Suprapubic skin (tissue), 4 donors: ENCODE measurements at regions not wholly inside any gene's neighbourhood (a gene's known extent, or its start where the extent isn't known, plus 50 kb on each side); places are given as distances from the start of the nearest gene placed in this dataset.

Experiments
- DNase-seq, 2 donors: peaks; one replicate each; pipeline ENCODE4 v3.0.0-alpha.2; 2019; ENCODE audit warnings: low spot score in 2 of 2
- H3K27ac ChIP-seq: fragments of 200-600 bp; sonication (generic); one replicate; pipeline ENCODE4 v1.5.1; 2019
- H3K27me3 ChIP-seq: fragments of 200-600 bp; sonication (generic); one replicate; pipeline ENCODE4 v1.5.1; 2019
- H3K36me3 ChIP-seq: fragments of 200-600 bp; sonication (generic); one replicate; pipeline ENCODE4 v1.5.1; 2019
- H3K4me1 ChIP-seq: fragments of 200-600 bp; sonication (generic); one replicate; pipeline ENCODE4 v1.5.1; 2019
- H3K4me3 ChIP-seq: fragments of 200-600 bp; sonication (generic); one replicate; pipeline ENCODE4 v1.5.1; 2019; ENCODE audit warnings: mild to moderate bottlenecking
- H3K9me3 ChIP-seq: fragments of 200-600 bp; sonication (generic); one replicate; pipeline ENCODE4 v1.5.1; 2019
- EP300 ChIP-seq: sonication (generic); formaldehyde crosslinking; IDR thresholded peaks from one replicate; pipeline ENCODE4 v1.6.1; 2017; ENCODE audit warnings: antibody characterized with exemption
- POLR2A ChIP-seq, 2 donors: fragments of 450-650 bp; IDR thresholded peaks; one replicate each; pipeline ENCODE4 v1.6.1; 2017; ENCODE audit warnings: antibody characterized with exemption in 2 of 2, mild to moderate bottlenecking in 2 of 2, moderate library complexity in 2 of 2
- POLR2AphosphoS5 ChIP-seq, 3 donors: sonication (generic); formaldehyde crosslinking; IDR thresholded peaks; one replicate each; pipeline ENCODE4 v1.6.1; 2017; ENCODE audit warnings: antibody characterized with exemption in 3 of 3
- WGBS: methylation state at CpG from one replicate; pipeline ENCODE4 v1.1.5; 2018; 5-methylcytosine and 5-hydroxymethylcytosine counted together
- TF ChIP-seq, protein P1 (sequence below), 2 donors: fragments of 200-600 bp in 1 of 2; fragments of 450-650 bp in 1 of 2; sonication (generic) in 1 of 2; IDR thresholded peaks; one replicate each; pipeline ENCODE4 v1.5.1; 2016 to 2019; ENCODE audit warnings: antibody characterized with exemption in 2 of 2, mild to moderate bottlenecking in 1 of 2, moderate library complexity in 1 of 2

GRCh38 chr2:128607911-128608506 is 289.3 kb upstream of the HS6ST1 start:
- DNase-seq, result peak; percentile 52 to 72
- no peaks in the 10 kb centered on the region for H3K36me3 ChIP-seq
- H3K4me1 ChIP-seq, result peaks cover 9% of the 10 kb centered on the region
- H3K27me3 ChIP-seq, result no peaks in the 10 kb centered on the region
- no peak overlapping the region for H3K27ac ChIP-seq
- WGBS, result 35% methylated on average over 12 of the region's 23 CpGs
- peak overlapping the region; percentile 2 for H3K4me3 ChIP-seq
- TF ChIP-seq, protein P1, sequence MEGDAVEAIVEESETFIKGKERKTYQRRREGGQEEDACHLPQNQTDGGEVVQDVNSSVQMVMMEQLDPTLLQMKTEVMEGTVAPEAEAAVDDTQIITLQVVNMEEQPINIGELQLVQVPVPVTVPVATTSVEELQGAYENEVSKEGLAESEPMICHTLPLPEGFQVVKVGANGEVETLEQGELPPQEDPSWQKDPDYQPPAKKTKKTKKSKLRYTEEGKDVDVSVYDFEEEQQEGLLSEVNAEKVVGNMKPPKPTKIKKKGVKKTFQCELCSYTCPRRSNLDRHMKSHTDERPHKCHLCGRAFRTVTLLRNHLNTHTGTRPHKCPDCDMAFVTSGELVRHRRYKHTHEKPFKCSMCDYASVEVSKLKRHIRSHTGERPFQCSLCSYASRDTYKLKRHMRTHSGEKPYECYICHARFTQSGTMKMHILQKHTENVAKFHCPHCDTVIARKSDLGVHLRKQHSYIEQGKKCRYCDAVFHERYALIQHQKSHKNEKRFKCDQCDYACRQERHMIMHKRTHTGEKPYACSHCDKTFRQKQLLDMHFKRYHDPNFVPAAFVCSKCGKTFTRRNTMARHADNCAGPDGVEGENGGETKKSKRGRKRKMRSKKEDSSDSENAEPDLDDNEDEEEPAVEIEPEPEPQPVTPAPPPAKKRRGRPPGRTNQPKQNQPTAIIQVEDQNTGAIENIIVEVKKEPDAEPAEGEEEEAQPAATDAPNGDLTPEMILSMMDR (IDR thresholded peaks at IDR 0.05), result no peak
- no peak for TF ChIP-seq EP300
- no peak for TF ChIP-seq POLR2A (IDR thresholded peaks at IDR 0.05)
- TF ChIP-seq POLR2AphosphoS5 (IDR thresholded peaks at IDR 0.05), result no peak
- no peaks in the 10 kb centered on the region for H3K9me3 ChIP-seq

DNA sequence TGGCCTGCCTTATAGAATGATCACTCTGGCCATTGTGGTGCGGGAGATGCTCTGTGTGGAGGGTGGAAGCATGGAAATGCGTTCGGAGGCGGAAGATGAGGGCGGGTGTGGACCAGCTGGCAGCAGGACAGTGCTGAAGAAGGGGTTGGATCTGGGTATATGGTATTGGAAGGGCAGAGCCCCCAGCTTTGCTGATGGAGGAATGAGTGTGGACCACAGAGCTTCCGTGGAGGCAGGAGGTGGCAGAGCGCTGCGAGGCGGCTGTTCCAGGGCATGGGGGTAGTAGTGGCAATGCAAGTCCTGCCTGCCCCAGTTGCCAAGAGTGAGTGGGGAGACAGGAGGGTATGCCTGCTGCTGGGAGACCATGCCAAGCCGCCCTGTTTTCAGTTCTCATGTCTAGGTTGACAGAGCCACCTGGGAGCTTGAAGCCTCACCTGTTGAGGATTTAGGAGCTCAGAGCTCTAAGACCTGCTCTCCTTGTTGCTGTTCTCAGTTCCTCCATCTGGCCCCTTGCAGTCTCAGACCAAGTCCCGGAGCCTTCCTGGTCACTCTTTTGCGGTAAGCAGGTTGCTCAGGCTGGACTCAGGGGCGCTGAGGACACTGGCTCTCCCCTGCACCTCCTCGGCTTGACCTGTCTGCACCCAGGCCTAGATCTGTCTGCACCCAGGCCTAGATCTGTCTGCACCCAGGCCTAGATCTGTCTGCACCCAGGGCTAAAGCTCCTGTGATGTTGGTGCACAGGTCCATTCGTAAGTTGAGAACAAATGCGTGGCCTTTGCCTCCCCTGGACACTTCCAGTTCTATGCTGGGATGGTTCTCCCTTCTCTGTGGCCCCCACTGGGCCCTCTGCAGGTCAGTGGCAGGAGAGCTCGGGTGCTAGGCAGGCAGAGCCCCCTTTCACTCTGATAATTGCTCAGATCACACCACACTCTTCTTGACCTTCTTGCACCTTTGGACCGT is 290.5 kb upstream of the HS6ST1 start:
- H3K27me3 ChIP-seq, result no peaks in the 10 kb centered on the region
- no peak overlapping the region for H3K27ac ChIP-seq
- TF ChIP-seq EP300 (no peak), POLR2AphosphoS5 (IDR thresholded peaks at IDR 0.05) (no peak), POLR2A (IDR thresholded peaks at IDR 0.05) (no peak)
- TF ChIP-seq, protein P1 (IDR thresholded peaks at IDR 0.05), result no peak
- peak; percentile 32 to 66 for DNase-seq
- H3K9me3 ChIP-seq, result no peaks in the 10 kb centered on the region
- 98% methylated on average over 17 of the region's 18 CpGs for WGBS
- no peak overlapping the region for H3K4me3 ChIP-seq
- peaks cover 9% of the 10 kb centered on the region for H3K4me1 ChIP-seq
- H3K36me3 ChIP-seq, result no peaks in the 10 kb centered on the region

DNA sequence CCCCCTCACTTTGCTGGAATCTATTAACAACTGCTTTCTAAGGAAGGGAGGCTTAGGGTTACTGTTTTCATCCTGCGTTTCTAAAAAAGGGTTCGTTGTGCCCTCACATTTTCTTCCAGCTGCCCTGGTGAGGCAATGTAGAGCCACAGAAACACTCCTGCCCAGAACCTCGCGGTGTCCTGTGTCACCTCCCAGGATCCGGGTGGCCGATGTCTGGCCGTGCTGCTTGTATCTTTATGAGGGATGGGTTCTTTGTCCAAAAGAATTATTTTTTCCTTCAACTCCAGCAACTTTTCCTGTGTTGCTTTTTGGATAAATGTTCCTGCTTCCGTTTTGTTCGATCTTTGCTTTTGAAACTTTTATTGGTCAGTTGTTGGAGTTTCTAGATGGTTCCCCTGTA is 291.8 kb upstream of the HS6ST1 start:
- no peak for TF ChIP-seq POLR2AphosphoS5 (IDR thresholded peaks at IDR 0.05)
- TF ChIP-seq, protein P1 (IDR thresholded peaks at IDR 0.05), result no peak
- Histone ChIP-seq H3K4me1 (peaks cover 9% of the 10 kb centered on the region), H3K27me3 (no peaks in the 10 kb centered on the region), H3K4me3 (no peak overlapping the region), H3K9me3 (no peaks in the 10 kb centered on the region), H3K27ac (no peak overlapping the region), H3K36me3 (no peaks in the 10 kb centered on the region)
- WGBS, result 94% methylated on average over 9 of the region's 9 CpGs
- DNase-seq, result peak; percentile 16 to 35

GRCh38 chr2:128611421-128612320 is 293.0 kb upstream of the HS6ST1 start:
- Histone ChIP-seq H3K9me3 (no peaks in the 10 kb centered on the region), H3K36me3 (no peaks in the 10 kb centered on the region), H3K27me3 (no peaks in the 10 kb centered on the region), H3K4me3 (no peak overlapping the region), H3K27ac (no peak overlapping the region), H3K4me1 (peaks cover 9% of the 10 kb centered on the region)
- 81% methylated on average over 8 of the region's 8 CpGs for WGBS
- TF ChIP-seq, protein P1 (IDR thresholded peaks at IDR 0.05), result no peak
- TF ChIP-seq EP300, result no peak
- no peak for TF ChIP-seq POLR2A (IDR thresholded peaks at IDR 0.05)
- TF ChIP-seq POLR2AphosphoS5 (IDR thresholded peaks at IDR 0.05), result no peak
- peak; percentile 38 to 59 for DNase-seq
